Chondrocyte (in vitro differentiated cells): ENCODE measurements at regions not wholly inside any gene's neighbourhood (a gene's known extent, or its start where the extent isn't known, plus 50 kb on each side); places are given as distances from the start of the nearest gene placed in this dataset.

Experiments
- DNase-seq: peaks from one replicate; pipeline ENCODE4 v3.0.0; 2021; ENCODE audit warnings: mixed read lengths, low spot score
- H3K27ac Mint-ChIP-seq: one replicate; pipeline ENCODE4 v1.8.0; 2021; ENCODE audit warnings: mild to moderate bottlenecking, moderate library complexity, mixed read lengths; ENCODE audit not compliant: unreplicated experiment
- H3K27me3 Mint-ChIP-seq: 2 replicates; pipeline ENCODE4 v1.8.0; 2021; ENCODE audit warnings: low read depth, mixed read lengths
- H3K36me3 Mint-ChIP-seq: 2 replicates; pipeline ENCODE4 v1.8.0; 2021; ENCODE audit warnings: low read depth, mixed read lengths
- H3K4me1 Mint-ChIP-seq: 2 replicates; pipeline ENCODE4 v1.8.0; 2021; ENCODE audit warnings: low read depth, mild to moderate bottlenecking, mixed read lengths
- H3K4me3 Mint-ChIP-seq: one replicate; pipeline ENCODE4 v1.8.0; 2021; ENCODE audit warnings: mild to moderate bottlenecking, moderate library complexity, mixed read lengths; ENCODE audit not compliant: unreplicated experiment
- H3K9me3 Mint-ChIP-seq: 2 replicates; pipeline ENCODE4 v1.8.0; 2021; ENCODE audit warnings: low read depth, mixed read lengths
- CTCF ChIP-seq: fragments of 200-600 bp; sonication (generic); IDR thresholded peaks from 2 replicates; pipeline ENCODE4 v1.5.0; 2021; ENCODE audit warnings: antibody characterized with exemption, mild to moderate bottlenecking, moderate library complexity

GRCh38 chr2:58516695-58517094, 275.6 kb upstream of the FANCL start:
- Mint-ChIP-seq H3K4me3 (no peak overlapping the region), H3K36me3 (no peaks in the 10 kb centered on the region), H3K27me3 (no peaks in the 10 kb centered on the region), H3K4me1 (no peaks in the 10 kb centered on the region), H3K27ac (no peak overlapping the region), H3K9me3 (no peaks in the 10 kb centered on the region)
- no peak for DNase-seq
- no peak for TF ChIP-seq CTCF

GRCh38 chr2:58515827-58516573, 274.9 kb upstream of the FANCL start:
- no peak for DNase-seq
- no peak overlapping the region for H3K4me3 Mint-ChIP-seq
- TF ChIP-seq CTCF = no peak
- no peaks in the 10 kb centered on the region for H3K4me1 Mint-ChIP-seq
- no peaks in the 10 kb centered on the region for H3K36me3 Mint-ChIP-seq
- H3K27me3 Mint-ChIP-seq = no peaks in the 10 kb centered on the region
- no peak overlapping the region for H3K27ac Mint-ChIP-seq
- no peaks in the 10 kb centered on the region for H3K9me3 Mint-ChIP-seq

- no peak for TF ChIP-seq CTCF
- H3K4me1 Mint-ChIP-seq = no peaks in the 10 kb centered on the region
- H3K36me3 Mint-ChIP-seq = no peaks in the 10 kb centered on the region
- no peak overlapping the region for H3K4me3 Mint-ChIP-seq
- no peaks in the 10 kb centered on the region for H3K9me3 Mint-ChIP-seq
- no peak for DNase-seq
- no peaks in the 10 kb centered on the region for H3K27me3 Mint-ChIP-seq
- no peak overlapping the region for H3K27ac Mint-ChIP-seq
Measured at GRCh38 chr2:58514252-58514651, 273.1 kb upstream of the FANCL start.

- no peak for DNase-seq
- TF ChIP-seq CTCF = no peak
- H3K36me3 Mint-ChIP-seq = no peaks in the 10 kb centered on the region
- H3K4me1 Mint-ChIP-seq = no peaks in the 10 kb centered on the region
- no peaks in the 10 kb centered on the region for H3K9me3 Mint-ChIP-seq
- H3K27ac Mint-ChIP-seq = no peak overlapping the region
- H3K27me3 Mint-ChIP-seq = no peaks in the 10 kb centered on the region
- no peak overlapping the region for H3K4me3 Mint-ChIP-seq
Measured at GRCh38 chr2:58512878-58513277, 271.8 kb upstream of the FANCL start.

GRCh38 chr2:58508006-58508405, 266.9 kb upstream of the FANCL start:
- Mint-ChIP-seq H3K4me3 (no peak overlapping the region), H3K36me3 (peaks cover 1% of the 10 kb centered on the region), H3K4me1 (no peaks in the 10 kb centered on the region), H3K27me3 (peaks cover 2% of the 10 kb centered on the region), H3K9me3 (no peaks in the 10 kb centered on the region), H3K27ac (no peak overlapping the region)
- no peak for DNase-seq
- no peak for TF ChIP-seq CTCF
